Spleen (tissue), 7 donors: ENCODE measurements at regions not wholly inside any gene's neighbourhood (a gene's known extent, or its start where the extent isn't known, plus 50 kb on each side); places are given as distances from the start of the nearest gene placed in this dataset.

Experiments
- POLR2A ChIP-seq, 3 donors: fragments of 450-650 bp; IDR thresholded peaks; one replicate each; pipeline ENCODE4 v1.5.1; 2017; ENCODE audit warnings: antibody characterized with exemption in 3 of 3, mild to moderate bottlenecking in 1 of 3
- POLR2AphosphoS5 ChIP-seq, 3 donors: sonication (generic); formaldehyde crosslinking; IDR thresholded peaks; one replicate each; pipeline ENCODE4 v1.5.1; 2017; ENCODE audit warnings: antibody characterized with exemption in 3 of 3
- TF ChIP-seq, protein P1 (sequence below), 11 experiments: fragments of 200-600 bp in 7 of 11; fragments of 450-650 bp in 4 of 11; sonication (generic) in 4 of 11; IDR thresholded peaks in 8 of 11; conservative IDR thresholded peaks in 3 of 11; 1 replicate in 7 of 11; 2 replicates in 4 of 11; pipeline versions ENCODE4 v1.4.0 to v1.8.0; 2016 to 2021; ENCODE audit warnings: antibody characterized with exemption in 11 of 11, inconsistent platforms in 4 of 11, mild to moderate bottlenecking in 1 of 11
- donor health status: DM: no; HTN: no; CAD: no; lungs with moderate emphysema.
- donor health status: DM: no; HTN: no; CAD: no.
- donor health status: DM: no; HTN: no; CAD: no.

DNA sequence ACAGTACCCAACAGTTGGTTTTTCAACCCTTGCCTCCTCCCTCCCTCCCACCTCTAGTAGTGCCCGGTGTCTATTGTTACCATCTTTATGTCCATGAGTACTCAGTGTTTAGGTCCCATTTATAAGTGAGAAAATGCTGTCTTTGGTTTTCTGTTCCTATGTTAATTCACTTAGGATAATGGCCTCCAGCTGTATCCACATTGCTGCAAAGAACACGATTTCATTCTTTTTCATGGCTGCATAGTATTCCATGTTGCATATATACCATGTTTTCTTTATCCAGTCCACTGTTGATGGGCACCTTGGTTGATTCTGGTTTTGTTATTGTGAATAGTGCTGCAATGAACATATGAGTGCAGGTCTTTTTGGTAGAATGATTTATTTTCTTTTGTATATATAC, 631.3 kb downstream of the MED13L start:
- TF ChIP-seq, protein P1, sequence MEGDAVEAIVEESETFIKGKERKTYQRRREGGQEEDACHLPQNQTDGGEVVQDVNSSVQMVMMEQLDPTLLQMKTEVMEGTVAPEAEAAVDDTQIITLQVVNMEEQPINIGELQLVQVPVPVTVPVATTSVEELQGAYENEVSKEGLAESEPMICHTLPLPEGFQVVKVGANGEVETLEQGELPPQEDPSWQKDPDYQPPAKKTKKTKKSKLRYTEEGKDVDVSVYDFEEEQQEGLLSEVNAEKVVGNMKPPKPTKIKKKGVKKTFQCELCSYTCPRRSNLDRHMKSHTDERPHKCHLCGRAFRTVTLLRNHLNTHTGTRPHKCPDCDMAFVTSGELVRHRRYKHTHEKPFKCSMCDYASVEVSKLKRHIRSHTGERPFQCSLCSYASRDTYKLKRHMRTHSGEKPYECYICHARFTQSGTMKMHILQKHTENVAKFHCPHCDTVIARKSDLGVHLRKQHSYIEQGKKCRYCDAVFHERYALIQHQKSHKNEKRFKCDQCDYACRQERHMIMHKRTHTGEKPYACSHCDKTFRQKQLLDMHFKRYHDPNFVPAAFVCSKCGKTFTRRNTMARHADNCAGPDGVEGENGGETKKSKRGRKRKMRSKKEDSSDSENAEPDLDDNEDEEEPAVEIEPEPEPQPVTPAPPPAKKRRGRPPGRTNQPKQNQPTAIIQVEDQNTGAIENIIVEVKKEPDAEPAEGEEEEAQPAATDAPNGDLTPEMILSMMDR (IDR thresholded peaks at IDR 0.05 in 8 of 11, conservative IDR thresholded peaks at IDR 0.05 in 3 of 11), result no peak
- no peak for TF ChIP-seq POLR2A (IDR thresholded peaks at IDR 0.05)
- no peak for TF ChIP-seq POLR2AphosphoS5 (IDR thresholded peaks at IDR 0.05)
